Endothelial cell of umbilical vein (primary cell): ENCODE measurements at regions not wholly inside any gene's neighbourhood (a gene's known extent, or its start where the extent isn't known, plus 50 kb on each side); places are given as distances from the start of the nearest gene placed in this dataset.

Source experiments
- BruUV-seq: library from RNA; stranded (reverse); fragments of 400-500 nt; replicated peaks from 2 replicates; lab custom pipeline; 2021; lab: Mats Ljungman, UMichigan
- CTCF ChIA-PET: fragments of 300-600, 350-600 bp; sonication (Branson Sonifier 250); formaldehyde crosslinking; loops from one replicate; lab custom pipeline; 2021; ENCODE audit warnings: antibody characterized with exemption, inconsistent platforms; lab: Charles Lee
- POLR2A ChIA-PET: fragments of 300-600, 350-600 bp; sonication (Branson Sonifier 250); formaldehyde crosslinking; loops from one replicate; lab custom pipeline; 2021; ENCODE audit warnings: antibody characterized with exemption, inconsistent platforms; lab: Charles Lee
- DNase-seq: peaks from one replicate; pipeline ENCODE4 v3.0.0-alpha.2; 2011; ENCODE audit warnings: low read depth, low spot score
- FAIRE-seq: peaks from 2 replicates; lab custom pipeline; 2011; peaks lifted over from hg19 to GRCh38; lab: Jason Lieb, UNC
- H2AFZ ChIP-seq: 2 replicates; pipeline ENCODE4 v1.6.0; 2012; ENCODE audit warnings: low read depth, low read length, control low read depth, inconsistent platforms
- H3K27ac ChIP-seq: 2 replicates; pipeline ENCODE4 v1.5.1; 2011; ENCODE audit warnings: low read depth, mild to moderate bottlenecking, control low read depth, low read length, moderate library complexity; ENCODE audit not compliant: insufficient read depth
- H3K27me3 ChIP-seq, 2 experiments: 2 replicates each; pipeline versions ENCODE4 v1.6.0 to v1.6.1; 2011; ENCODE audit warnings: low read length in 2 of 2, mixed read lengths in 1 of 2; ENCODE audit not compliant: control insufficient read depth in 2 of 2, insufficient read depth in 2 of 2
- H3K36me3 ChIP-seq, 2 experiments: 2 replicates in 1 of 2; 3 replicates in 1 of 2; pipeline ENCODE4 v1.5.1; 2011; ENCODE audit warnings: low read length in 2 of 2, mild to moderate bottlenecking in 1 of 2, moderate library complexity in 1 of 2; ENCODE audit not compliant: control insufficient read depth in 2 of 2, insufficient read depth in 2 of 2; ENCODE audit errors: extremely low read depth in 1 of 2
- H3K4me1 ChIP-seq: 3 replicates; pipeline ENCODE4 v1.5.1; 2011; ENCODE audit warnings: mild to moderate bottlenecking, low read length; ENCODE audit not compliant: control insufficient read depth, insufficient read depth; ENCODE audit errors: extremely low read depth
- H3K4me2 ChIP-seq: 2 replicates; pipeline ENCODE4 v1.6.1; 2011; ENCODE audit warnings: low read length, control low read depth, mixed read lengths; ENCODE audit not compliant: insufficient read depth
- H3K4me3 ChIP-seq, 3 experiments: fragments of 200-600 bp in 1 of 3; sonication (generic), shearing (Covaris generic) in 1 of 3; replicated peaks in 1 of 3; 2 replicates each; pipeline ENCODE4 v1.5.1; 2011 to 2016; ENCODE audit warnings: control low read depth in 3 of 3, low read length in 3 of 3, mild to moderate bottlenecking in 2 of 3, inconsistent platforms in 1 of 3, low read depth in 1 of 3, moderate library complexity in 1 of 3; ENCODE audit not compliant: insufficient read depth in 1 of 3
- H3K79me2 ChIP-seq: 2 replicates; pipeline ENCODE4 v1.6.0; 2012; ENCODE audit warnings: low read length, inconsistent platforms; ENCODE audit not compliant: control insufficient read depth, insufficient read depth
- H3K9ac ChIP-seq: replicated peaks from 2 replicates; pipeline ENCODE3; 2011; ENCODE audit warnings: low read length, control low read depth; ENCODE audit not compliant: insufficient read depth; ENCODE audit errors: extremely low read depth
- H3K9me1 ChIP-seq: replicated peaks from 3 replicates; pipeline ENCODE4 v1.6.0; 2011; ENCODE audit warnings: mild to moderate bottlenecking, low read length; ENCODE audit not compliant: control insufficient read depth, insufficient read depth; ENCODE audit errors: extremely low read depth
- H3K9me3 ChIP-seq: replicated peaks from 2 replicates; pipeline ENCODE4 v1.5.1; 2012; ENCODE audit warnings: low read length, inconsistent platforms; ENCODE audit not compliant: control insufficient read depth, insufficient read depth
- H4K20me1 ChIP-seq: replicated peaks from 2 replicates; pipeline ENCODE3; 2011; ENCODE audit warnings: mild to moderate bottlenecking, low read length; ENCODE audit not compliant: control insufficient read depth, insufficient read depth; ENCODE audit errors: extremely low read depth
- FOS ChIP-seq: IDR thresholded peaks from 2 replicates; pipeline ENCODE4 v1.6.1; 2011; ENCODE audit warnings: mild to moderate bottlenecking, low read length, moderate library complexity, borderline replicate concordance; ENCODE audit not compliant: insufficient read depth
- GATA2 ChIP-seq: IDR thresholded peaks from 2 replicates; pipeline ENCODE4 v1.7.0; 2011; ENCODE audit warnings: low read depth, mild to moderate bottlenecking, moderate library complexity, mixed read lengths, low read length; ENCODE audit not compliant: insufficient read length, insufficient read depth
- MYC ChIP-seq: IDR thresholded peaks from one replicate; pipeline ENCODE4 v1.6.1; 2011; ENCODE audit warnings: mild to moderate bottlenecking, low read depth, low read length
- POLR2A ChIP-seq: IDR thresholded peaks from 2 replicates; pipeline ENCODE4 v1.6.1; 2012; ENCODE audit warnings: low read depth, mild to moderate bottlenecking, control low read depth, low read length
- POLR2AphosphoS5 ChIP-seq: IDR thresholded peaks from 2 replicates; pipeline ENCODE4 v1.6.1; 2012; ENCODE audit warnings: low read depth, mild to moderate bottlenecking, control low read depth, low read length, moderate library complexity; ENCODE audit not compliant: insufficient read depth
- dilution Hi-C: fragments of 300-500 bp; cut with MboI; formaldehyde crosslinking; loops from one replicate; pipeline ENCODE4 v1.15.0; 2019; ENCODE audit warnings: low sequenced_read_pairs; ENCODE audit not compliant: extremely low pct_ligation_motif_present
- intact Hi-C: fragments of 100-400 bp; cut with micrococcal nuclease; formaldehyde crosslinking; loops from one replicate; pipeline ENCODE4 v1.10.0; 2022
- TF ChIP-seq, protein P1 (sequence below), 2 donors: IDR thresholded peaks; 1 replicate in 1 of 2; 2 replicates in 1 of 2; pipeline ENCODE4 v1.5.1; 2011; ENCODE audit warnings: low read length in 2 of 2, mild to moderate bottlenecking in 2 of 2, moderate library complexity in 2 of 2, control low read depth in 1 of 2, inconsistent platforms in 1 of 2, low read depth in 1 of 2; ENCODE audit not compliant: insufficient read depth in 1 of 2; ENCODE audit errors: extremely low read depth in 1 of 2
- TF ChIP-seq, protein P2 (sequence below): IDR thresholded peaks from 2 replicates; pipeline ENCODE4 v1.6.1; 2011; ENCODE audit not compliant: insufficient read depth, insufficient read length

- H3K27me3 ChIP-seq = no peaks in the 10 kb centered on the region
- CTCF ChIA-PET = no interaction called here
- no peaks in the 10 kb centered on the region for H3K9me3 ChIP-seq
- POLR2A ChIA-PET = no interaction called here
- no peak overlapping the region for H3K4me3 ChIP-seq
- no peaks in the 10 kb centered on the region for H3K36me3 ChIP-seq
- no peaks in the 10 kb centered on the region for H3K9me1 ChIP-seq
- H2AFZ ChIP-seq = no peak overlapping the region
- H3K27ac ChIP-seq = no peak overlapping the region
- H4K20me1 ChIP-seq = no peaks in the 10 kb centered on the region
- DNase-seq (no peak), FAIRE-seq (no peak)
- H3K9ac ChIP-seq = no peak overlapping the region
- no peaks in the 10 kb centered on the region for H3K79me2 ChIP-seq
- no TSS peak for BruUV-seq
- H3K4me1 ChIP-seq = no peaks in the 10 kb centered on the region
- TF ChIP-seq, protein P1, sequence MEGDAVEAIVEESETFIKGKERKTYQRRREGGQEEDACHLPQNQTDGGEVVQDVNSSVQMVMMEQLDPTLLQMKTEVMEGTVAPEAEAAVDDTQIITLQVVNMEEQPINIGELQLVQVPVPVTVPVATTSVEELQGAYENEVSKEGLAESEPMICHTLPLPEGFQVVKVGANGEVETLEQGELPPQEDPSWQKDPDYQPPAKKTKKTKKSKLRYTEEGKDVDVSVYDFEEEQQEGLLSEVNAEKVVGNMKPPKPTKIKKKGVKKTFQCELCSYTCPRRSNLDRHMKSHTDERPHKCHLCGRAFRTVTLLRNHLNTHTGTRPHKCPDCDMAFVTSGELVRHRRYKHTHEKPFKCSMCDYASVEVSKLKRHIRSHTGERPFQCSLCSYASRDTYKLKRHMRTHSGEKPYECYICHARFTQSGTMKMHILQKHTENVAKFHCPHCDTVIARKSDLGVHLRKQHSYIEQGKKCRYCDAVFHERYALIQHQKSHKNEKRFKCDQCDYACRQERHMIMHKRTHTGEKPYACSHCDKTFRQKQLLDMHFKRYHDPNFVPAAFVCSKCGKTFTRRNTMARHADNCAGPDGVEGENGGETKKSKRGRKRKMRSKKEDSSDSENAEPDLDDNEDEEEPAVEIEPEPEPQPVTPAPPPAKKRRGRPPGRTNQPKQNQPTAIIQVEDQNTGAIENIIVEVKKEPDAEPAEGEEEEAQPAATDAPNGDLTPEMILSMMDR (IDR thresholded peaks at IDR 0.05; ENCODE audit: extremely low read depth in 1 of 2, insufficient read depth in 1 of 2, low read depth in 1 of 2, low read length in 2 of 2) = no peak
- no peak for TF ChIP-seq GATA2
- H3K4me2 ChIP-seq = no peak overlapping the region
- dilution Hi-C loops (no loop called here), intact Hi-C loops (no loop called here)
Observed at GRCh38 chr2:159880729-159881128, 82.7 kb upstream of the CD302 start.

- DNase-seq = peak; percentile 6
- no peak overlapping the region for H2AFZ ChIP-seq
- no peak for TF ChIP-seq GATA2
- TF ChIP-seq POLR2AphosphoS5 = no peak
- no peak for TF ChIP-seq POLR2A
- no peak for TF ChIP-seq MYC
- TF ChIP-seq, protein P1 (IDR thresholded peaks at IDR 0.05; ENCODE audit: extremely low read depth in 1 of 2, insufficient read depth in 1 of 2, low read depth in 1 of 2, low read length in 2 of 2) = no peak
- TF ChIP-seq FOS = peak; percentile 28
- TF ChIP-seq, protein P2, sequence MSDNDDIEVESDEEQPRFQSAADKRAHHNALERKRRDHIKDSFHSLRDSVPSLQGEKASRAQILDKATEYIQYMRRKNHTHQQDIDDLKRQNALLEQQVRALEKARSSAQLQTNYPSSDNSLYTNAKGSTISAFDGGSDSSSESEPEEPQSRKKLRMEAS = no peak
- no peaks in the 10 kb centered on the region for H3K27me3 ChIP-seq
- ChIA-PET CTCF (interaction anchor here (0.5 to 1.0 kb wide), 3 partner anchors 43 to 146 kb away, joined by 3 to 4 read pairs (median 3); no protein-coding TSS in a partner anchor), POLR2A (no interaction called here)
- intact Hi-C loops = no loop called here
- H3K4me1 ChIP-seq = no peaks in the 10 kb centered on the region
- no TSS peak for BruUV-seq
- H3K9me1 ChIP-seq = no peaks in the 10 kb centered on the region
- no peak overlapping the region for H3K4me2 ChIP-seq
- H3K27ac ChIP-seq = no peak overlapping the region
- H4K20me1 ChIP-seq = no peaks in the 10 kb centered on the region
- H3K9me3 ChIP-seq = no peaks in the 10 kb centered on the region
- H3K36me3 ChIP-seq = no peaks in the 10 kb centered on the region
- no peak overlapping the region for H3K4me3 ChIP-seq
- FAIRE-seq = no peak
- dilution Hi-C loops = no loop called here
- no peak overlapping the region for H3K9ac ChIP-seq
- no peaks in the 10 kb centered on the region for H3K79me2 ChIP-seq
Observed at GRCh38 chr2:159879051-159879604, 81.1 kb upstream of the CD302 start.
